ENCODE measurements at regions not wholly inside any gene's neighbourhood (a gene's known extent, or its start where the extent isn't known, plus 50 kb on each side); places are given as distances from the start of the nearest gene placed in this dataset.

DNA sequence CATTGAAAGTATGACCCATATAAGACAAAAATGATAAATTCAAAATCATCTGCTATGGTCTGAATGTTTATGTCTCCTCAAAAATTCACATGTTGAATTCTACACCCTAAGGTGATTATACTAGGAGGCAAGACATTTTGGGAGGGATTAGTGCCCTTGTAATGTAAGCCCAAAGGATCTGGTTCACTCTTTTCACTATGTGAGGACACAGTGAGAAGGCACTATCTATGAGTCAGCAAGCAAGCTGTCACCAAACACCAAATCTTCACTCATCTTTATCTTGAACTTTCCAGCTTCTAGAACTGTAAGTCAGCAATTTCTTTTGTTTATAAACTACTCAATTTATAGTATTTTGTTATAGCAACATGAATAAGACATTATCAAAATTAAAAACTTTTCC, 284.7 kb upstream of the ZC3H15 start:
- H3K27me3 ChIP-seq, result no peaks in the 10 kb centered on the region
- no peak overlapping the region for H3K27ac ChIP-seq
- H3K9me3 ChIP-seq, result no peaks in the 10 kb centered on the region
- H3K4me1 ChIP-seq, result no peaks in the 10 kb centered on the region
- no peaks in the 10 kb centered on the region for H3K36me3 ChIP-seq
- no peak for ATAC-seq
- TF ChIP-seq EP300 (IDR thresholded peaks at IDR 0.05) (no peak), POLR2AphosphoS5 (IDR thresholded peaks at IDR 0.05) (no peak), POLR2A (IDR thresholded peaks at IDR 0.05) (no peak), CTCF (IDR thresholded peaks at IDR 0.05) (no peak)
- no peak overlapping the region for H3K4me3 ChIP-seq

GRCh38 chr2:186205254-186205911, 280.7 kb upstream of the ZC3H15 start:
- TF ChIP-seq POLR2AphosphoS5 (IDR thresholded peaks at IDR 0.05), result no peak
- TF ChIP-seq CTCF (IDR thresholded peaks at IDR 0.05), result no peak
- TF ChIP-seq POLR2A (IDR thresholded peaks at IDR 0.05), result no peak
- no peak for TF ChIP-seq EP300 (IDR thresholded peaks at IDR 0.05)

DNA sequence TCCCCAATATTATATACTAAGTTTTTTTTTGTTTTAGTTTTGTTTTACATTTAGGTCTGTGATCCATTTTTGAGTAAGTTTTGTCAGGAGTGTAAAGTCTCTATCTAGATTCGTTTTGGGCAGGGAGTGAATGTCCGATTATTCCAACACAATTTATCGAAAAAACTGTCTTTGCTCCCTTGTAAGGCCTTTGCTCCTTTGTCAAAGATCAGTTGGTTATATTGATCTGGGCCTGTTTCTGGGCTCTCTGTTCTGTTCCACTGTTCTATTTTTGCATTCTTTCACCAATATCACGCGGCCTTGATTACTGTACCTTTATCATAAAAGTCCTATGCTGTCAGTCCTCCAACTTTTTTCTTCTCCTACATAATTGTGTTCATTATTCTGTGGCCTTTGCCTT, 276.5 kb upstream of the ZC3H15 start:
- Histone ChIP-seq H3K4me1 (no peaks in the 10 kb centered on the region), H3K9me3 (no peaks in the 10 kb centered on the region), H3K27ac (no peak overlapping the region), H3K4me3 (no peak overlapping the region), H3K36me3 (no peaks in the 10 kb centered on the region), H3K27me3 (no peaks in the 10 kb centered on the region)
- ATAC-seq, result no peak
- 86 to 93% methylated on average over 5 of the region's 5 CpGs for WGBS, 2 donors (ENCODE audit: low coverage in 1 of 2)
- TF ChIP-seq CTCF (IDR thresholded peaks at IDR 0.05) (no peak), POLR2AphosphoS5 (IDR thresholded peaks at IDR 0.05) (no peak), POLR2A (IDR thresholded peaks at IDR 0.05) (no peak), EP300 (IDR thresholded peaks at IDR 0.05) (no peak)

More at GRCh38 chr2:186205254-186205911, 280.7 kb upstream of the ZC3H15 start:
- Histone ChIP-seq H3K4me1 (no peaks in the 10 kb centered on the region), H3K27ac (no peak overlapping the region), H3K36me3 (no peaks in the 10 kb centered on the region), H3K27me3 (no peaks in the 10 kb centered on the region), H3K9me3 (no peaks in the 10 kb centered on the region), H3K4me3 (no peak overlapping the region)
- no peak for ATAC-seq
- 36 to 50% methylated on average over 1 of the region's 1 CpG for WGBS, 2 donors (ENCODE audit: low coverage in 1 of 2)

DNA sequence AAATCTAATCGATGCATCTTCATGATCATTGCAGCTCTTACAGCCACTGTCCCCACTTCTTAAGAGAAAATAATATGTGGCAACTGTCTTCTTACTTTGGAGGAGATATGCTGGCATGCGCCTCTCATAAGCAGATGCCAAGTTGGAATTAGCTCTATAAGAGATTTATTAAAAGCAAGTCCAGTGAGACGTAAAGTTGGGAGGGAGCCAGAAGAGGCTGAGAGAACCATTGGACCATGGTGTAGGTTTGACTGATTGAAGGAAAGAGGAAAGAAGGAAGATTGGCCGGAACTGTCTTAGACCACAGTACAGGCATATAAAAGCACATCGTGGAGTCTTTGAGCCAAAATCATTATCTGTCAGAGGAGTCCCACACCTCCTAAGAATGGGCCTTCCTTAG, 265.7 kb upstream of the ZC3H15 start:
- TF ChIP-seq POLR2A (IDR thresholded peaks at IDR 0.05) (no peak), POLR2AphosphoS5 (IDR thresholded peaks at IDR 0.05) (no peak)
- no peaks in the 10 kb centered on the region for H3K4me1 ChIP-seq
- H3K36me3 ChIP-seq, result peaks cover 0 to 5% of the 10 kb centered on the region in 2 donors

GRCh38 chr2:186229265-186229664, 256.8 kb upstream of the ZC3H15 start:
- Histone ChIP-seq H3K4me1 (no peaks in the 10 kb centered on the region), H3K27ac (no peak overlapping the region), H3K9me3 (peaks cover 0 to 81% (median 0%) of the 10 kb centered on the region in 3 donors), H3K36me3 (peaks cover 0 to 12% of the 10 kb centered on the region in 2 donors), H3K27me3 (no peaks in the 10 kb centered on the region), H3K4me3 (no peak overlapping the region)
- no peak for ATAC-seq
- no peak for TF ChIP-seq POLR2A (IDR thresholded peaks at IDR 0.05)
- no peak for TF ChIP-seq POLR2AphosphoS5 (IDR thresholded peaks at IDR 0.05)
- no peak for TF ChIP-seq EP300 (IDR thresholded peaks at IDR 0.05)
- TF ChIP-seq CTCF (IDR thresholded peaks at IDR 0.05), result no peak
- WGBS, 2 donors (ENCODE audit: low coverage in 1 of 2), result 86 to 88% methylated on average over 1 of the region's 1 CpG

More for the DNA sequence above, 265.7 kb upstream of the ZC3H15 start:
- H3K4me3 ChIP-seq, result no peak overlapping the region
- H3K9me3 ChIP-seq, result peaks cover 0 to 5% (median 0%) of the 10 kb centered on the region in 3 donors
- H3K27me3 ChIP-seq, result no peaks in the 10 kb centered on the region
- no peak overlapping the region for H3K27ac ChIP-seq
- 86 to 93% methylated on average over 5 of the region's 5 CpGs for WGBS, 2 donors (ENCODE audit: low coverage in 1 of 2)
- ATAC-seq, result no peak
